ENCODE measurements at regions not wholly inside any gene's neighbourhood (a gene's known extent, or its start where the extent isn't known, plus 50 kb on each side); places are given as distances from the start of the nearest gene placed in this dataset.
"Not testable (repeated sequence)": the region's sequence is repeated elsewhere in the genome, so short reads cannot be mapped to it uniquely, and the experiment has no call there.

- WGBS (ENCODE audit: extremely low coverage, insufficient coverage, insufficient read length), result no CpG with 5 or more reads among the region's 16 CpGs
- H3K23ac ChIP-seq (ENCODE audit: low read length), result no peak overlapping the region
Observed at GRCh38 chr20:50446351-50447101, 63.7 kb upstream of the PTPN1 start.

GRCh38 chr20:50447102-50447804 lies 62.9 kb upstream of the PTPN1 start:
- peak overlapping the region; percentile 15 for H2BK12ac ChIP-seq (ENCODE audit: low read length)
- H3K18ac ChIP-seq (ENCODE audit: low read length), result no peak overlapping the region
- H4K8ac ChIP-seq (ENCODE audit: low read depth, low read length), result no peak overlapping the region
- H3K27me3 ChIP-seq (ENCODE audit: insufficient read depth, low read length), result no peaks in the 10 kb centered on the region
- no peak overlapping the region for H3K23ac ChIP-seq (ENCODE audit: low read length)
- H2AK5ac ChIP-seq (ENCODE audit: low read length), result no peak overlapping the region
- no peak overlapping the region for H2BK5ac ChIP-seq (ENCODE audit: low read depth, low read length, poor library complexity)
- H3K9ac ChIP-seq (ENCODE audit: low read length), result no peak overlapping the region
- H3K14ac ChIP-seq (ENCODE audit: low read length), result no peak overlapping the region
- peaks cover 15% of the 10 kb centered on the region for H3K79me1 ChIP-seq (ENCODE audit: low read length)
- H3K4me3 ChIP-seq (ENCODE audit: low read depth, low read length), result no peak overlapping the region
- no peaks in the 10 kb centered on the region for H3K36me3 ChIP-seq (ENCODE audit: control insufficient read depth in 1 of 2, insufficient read depth in 2 of 2, low read length in 2 of 2)
- no peak overlapping the region for H4K91ac ChIP-seq (ENCODE audit: low read depth, low read length)
- H3K27ac ChIP-seq (ENCODE audit: low read depth, low read length), result no peak overlapping the region
- no peak overlapping the region for H4K12ac ChIP-seq (ENCODE audit: low read depth, low read length)
- no peak overlapping the region for H3K4me2 ChIP-seq (ENCODE audit: low read length)
- no peak overlapping the region for H3K4ac ChIP-seq (ENCODE audit: low read depth, low read length)
- no CpG with 5 or more reads among the region's 6 CpGs for WGBS (ENCODE audit: extremely low coverage, insufficient coverage, insufficient read length)
- H3K4me1 ChIP-seq (ENCODE audit: control insufficient read depth in 1 of 2, insufficient read depth in 2 of 2, low read length in 2 of 2), result peaks cover 13 to 14% of the 10 kb centered on the region in 2 experiments
- no peak for DNase-seq
- H3K79me2 ChIP-seq (ENCODE audit: control insufficient read depth, insufficient read depth, low read length, poor library complexity), result no peaks in the 10 kb centered on the region
- H2BK120ac ChIP-seq (ENCODE audit: insufficient read depth, low read length, poor library complexity), result peak overlapping the region; percentile 10
- H2AFZ ChIP-seq (ENCODE audit: insufficient read depth, low read length, poor library complexity), result no peak overlapping the region
- H3K9me3 ChIP-seq (ENCODE audit: insufficient read depth, low read depth, low read length), result peaks cover 2% of the 10 kb centered on the region

More at GRCh38 chr20:50446351-50447101, 63.7 kb upstream of the PTPN1 start:
- no peak for DNase-seq
- Histone ChIP-seq H2BK120ac (ENCODE audit: insufficient read depth, low read length, poor library complexity) (peak overlapping the region; percentile 10), H2AK5ac (ENCODE audit: low read length) (no peak overlapping the region), H3K14ac (ENCODE audit: low read length) (no peak overlapping the region), H2BK12ac (ENCODE audit: low read length) (no peak overlapping the region), H3K79me1 (ENCODE audit: low read length) (peaks cover 15% of the 10 kb centered on the region), H2BK5ac (ENCODE audit: low read depth, low read length, poor library complexity) (no peak overlapping the region), H4K12ac (ENCODE audit: low read depth, low read length) (no peak overlapping the region), H3K27ac (ENCODE audit: low read depth, low read length) (no peak overlapping the region), H3K4me1 (ENCODE audit: control insufficient read depth in 1 of 2, insufficient read depth in 2 of 2, low read length in 2 of 2) (peaks cover 13 to 14% of the 10 kb centered on the region in 2 experiments), H3K36me3 (ENCODE audit: control insufficient read depth in 1 of 2, insufficient read depth in 2 of 2, low read length in 2 of 2) (no peaks in the 10 kb centered on the region), H3K9ac (ENCODE audit: low read length) (no peak overlapping the region), H3K18ac (ENCODE audit: low read length) (no peak overlapping the region), H3K9me3 (ENCODE audit: insufficient read depth, low read depth, low read length) (peaks cover 2% of the 10 kb centered on the region), H4K8ac (ENCODE audit: low read depth, low read length) (no peak overlapping the region), H3K4ac (ENCODE audit: low read depth, low read length) (no peak overlapping the region), H3K27me3 (ENCODE audit: insufficient read depth, low read length) (no peaks in the 10 kb centered on the region), H3K4me2 (ENCODE audit: low read length) (no peak overlapping the region), H3K79me2 (ENCODE audit: control insufficient read depth, insufficient read depth, low read length, poor library complexity) (no peaks in the 10 kb centered on the region), H3K4me3 (ENCODE audit: low read depth, low read length) (no peak overlapping the region), H4K91ac (ENCODE audit: low read depth, low read length) (no peak overlapping the region), H2AFZ (ENCODE audit: insufficient read depth, low read length, poor library complexity) (no peak overlapping the region)

GRCh38 chr20:50447817-50448216 lies 62.4 kb upstream of the PTPN1 start:
- no peak overlapping the region for H2BK5ac ChIP-seq (ENCODE audit: low read depth, low read length, poor library complexity)
- H3K9ac ChIP-seq (ENCODE audit: low read length), result no peak overlapping the region
- no peak overlapping the region for H3K4me2 ChIP-seq (ENCODE audit: low read length)
- peaks cover 15% of the 10 kb centered on the region for H3K79me1 ChIP-seq (ENCODE audit: low read length)
- WGBS (ENCODE audit: extremely low coverage, insufficient coverage, insufficient read length), result no CpG with 5 or more reads among the region's 7 CpGs
- no peak overlapping the region for H3K23ac ChIP-seq (ENCODE audit: low read length)
- H3K79me2 ChIP-seq (ENCODE audit: control insufficient read depth, insufficient read depth, low read length, poor library complexity), result no peaks in the 10 kb centered on the region
- H4K8ac ChIP-seq (ENCODE audit: low read depth, low read length), result no peak overlapping the region
- peaks cover 13 to 14% of the 10 kb centered on the region in 2 experiments for H3K4me1 ChIP-seq (ENCODE audit: control insufficient read depth in 1 of 2, insufficient read depth in 2 of 2, low read length in 2 of 2)
- no peak overlapping the region for H2AFZ ChIP-seq (ENCODE audit: insufficient read depth, low read length, poor library complexity)
- peak overlapping the region; percentile 68 for H2BK120ac ChIP-seq (ENCODE audit: insufficient read depth, low read length, poor library complexity)
- peak overlapping the region; percentile 81 for H2BK12ac ChIP-seq (ENCODE audit: low read length)
- no peak overlapping the region for H4K91ac ChIP-seq (ENCODE audit: low read depth, low read length)
- no peak overlapping the region for H3K4me3 ChIP-seq (ENCODE audit: low read depth, low read length)
- H3K36me3 ChIP-seq (ENCODE audit: control insufficient read depth in 1 of 2, insufficient read depth in 2 of 2, low read length in 2 of 2), result no peaks in the 10 kb centered on the region
- H3K27ac ChIP-seq (ENCODE audit: low read depth, low read length), result no peak overlapping the region
- H2AK5ac ChIP-seq (ENCODE audit: low read length), result peak overlapping the region; percentile 61
- peaks cover 2% of the 10 kb centered on the region for H3K9me3 ChIP-seq (ENCODE audit: insufficient read depth, low read depth, low read length)
- no peak overlapping the region for H3K4ac ChIP-seq (ENCODE audit: low read depth, low read length)
- no peaks in the 10 kb centered on the region for H3K27me3 ChIP-seq (ENCODE audit: insufficient read depth, low read length)
- no peak overlapping the region for H3K14ac ChIP-seq (ENCODE audit: low read length)
- H4K12ac ChIP-seq (ENCODE audit: low read depth, low read length), result no peak overlapping the region
- no peak overlapping the region for H3K18ac ChIP-seq (ENCODE audit: low read length)
- DNase-seq, result no peak

- not testable (repeated sequence) for H3K9ac ChIP-seq (ENCODE audit: low read length); H2AFZ ChIP-seq (ENCODE audit: insufficient read depth, low read length, poor library complexity); H3K14ac ChIP-seq (ENCODE audit: low read length); H3K36me3 ChIP-seq (ENCODE audit: control insufficient read depth in 1 of 2, insufficient read depth in 2 of 2, low read length in 2 of 2); H3K79me2 ChIP-seq (ENCODE audit: control insufficient read depth, insufficient read depth, low read length, poor library complexity); H3K18ac ChIP-seq (ENCODE audit: low read length); H3K4me3 ChIP-seq (ENCODE audit: low read depth, low read length); H3K4me2 ChIP-seq (ENCODE audit: low read length); H3K27me3 ChIP-seq (ENCODE audit: insufficient read depth, low read length); H2AK5ac ChIP-seq (ENCODE audit: low read length); H3K23ac ChIP-seq (ENCODE audit: low read length); H3K9me3 ChIP-seq (ENCODE audit: insufficient read depth, low read depth, low read length); H4K12ac ChIP-seq (ENCODE audit: low read depth, low read length); H3K4ac ChIP-seq (ENCODE audit: low read depth, low read length); H3K27ac ChIP-seq (ENCODE audit: low read depth, low read length); H2BK5ac ChIP-seq (ENCODE audit: low read depth, low read length, poor library complexity)
- Histone ChIP-seq H2BK120ac (ENCODE audit: insufficient read depth, low read length, poor library complexity) (peak overlapping the region; percentile 21), H3K4me1 (ENCODE audit: control insufficient read depth in 1 of 2, insufficient read depth in 2 of 2, low read length in 2 of 2) (peaks cover 13 to 18% of the 10 kb centered on the region in 2 experiments), H2BK12ac (ENCODE audit: low read length) (peak overlapping the region; percentile 16), H4K8ac (ENCODE audit: low read depth, low read length) (peak overlapping the region; percentile 11), H3K79me1 (ENCODE audit: low read length) (peaks cover 15% of the 10 kb centered on the region), H4K91ac (ENCODE audit: low read depth, low read length) (peak overlapping the region; percentile 50)
- WGBS (ENCODE audit: extremely low coverage, insufficient coverage, insufficient read length), result no CpG with 5 or more reads among the region's 10 CpGs
- peak; percentile 74 to 85 for DNase-seq
Observed at GRCh38 chr20:50448625-50449403, 61.4 kb upstream of the PTPN1 start.
